GM12878 (cell line): ENCODE measurements at regions not wholly inside any gene's neighbourhood (a gene's known extent, or its start where the extent isn't known, plus 50 kb on each side); places are given as distances from the start of the nearest gene placed in this dataset.

Experiments used
- ATF2 ChIP-seq: IDR thresholded peaks from 2 replicates; pipeline ENCODE4 v1.6.1; 2012; ENCODE audit warnings: low read length, inconsistent platforms
- CHD1 ChIP-seq: IDR thresholded peaks from 2 replicates; pipeline ENCODE4 v1.6.1; 2012; ENCODE audit warnings: low read depth, low read length, improper control_type of control experiment
- E4F1 ChIP-seq: fragments of 450-650 bp; IDR thresholded peaks from 2 replicates; pipeline ENCODE4 v1.6.1; 2018; ENCODE audit warnings: borderline replicate concordance, mild to moderate bottlenecking; ENCODE audit not compliant: partially characterized antibody
- EZH2 ChIP-seq: IDR thresholded peaks from 2 replicates; pipeline ENCODE4 v1.6.1; 2012; ENCODE audit warnings: low read depth, mild to moderate bottlenecking, control low read depth, inconsistent platforms, low read length, borderline replicate concordance; ENCODE audit not compliant: control insufficient read depth
- HDAC6 ChIP-seq: fragments of 200-600 bp; sonication (generic); IDR thresholded peaks from one replicate; pipeline ENCODE4 v1.8.0; 2017; ENCODE audit warnings: antibody characterized with exemption; ENCODE audit not compliant: unreplicated experiment
- JUNB ChIP-seq: IDR thresholded peaks from 2 replicates; pipeline ENCODE4 v1.6.1; 2016; ENCODE audit warnings: antibody characterized with exemption, mild to moderate bottlenecking
- NFIC ChIP-seq: IDR thresholded peaks from 2 replicates; pipeline ENCODE4 v1.6.1; 2012; ENCODE audit warnings: low read depth, mild to moderate bottlenecking, inconsistent platforms, low read length, moderate library complexity
- RAD21 ChIP-seq: IDR thresholded peaks from 2 replicates; pipeline ENCODE4 v1.6.1; 2011; ENCODE audit warnings: mild to moderate bottlenecking, low read depth, low read length, moderate library complexity; ENCODE audit not compliant: insufficient read depth
- TF ChIP-seq, protein P1 (sequence below), 3 experiments: IDR thresholded peaks in 2 of 3; conservative IDR thresholded peaks in 1 of 3; 2 replicates each; pipeline ENCODE4 v1.5.1; 2011; ENCODE audit warnings: low read depth in 3 of 3, low read length in 3 of 3, mild to moderate bottlenecking in 3 of 3, control low read depth in 2 of 3, moderate library complexity in 2 of 3, inconsistent platforms in 1 of 3, mixed read lengths in 1 of 3; ENCODE audit not compliant: control insufficient read depth in 2 of 3, insufficient read depth in 1 of 3; ENCODE audit errors: extremely low read depth in 1 of 3
- TF ChIP-seq, protein P2 (sequence below): fragments of 450-650 bp; IDR thresholded peaks from 2 replicates; pipeline ENCODE4 v1.6.1; 2014; ENCODE audit warnings: mild to moderate bottlenecking
- TF ChIP-seq, protein P3 (sequence below): fragments of 450-650 bp; IDR thresholded peaks from 2 replicates; pipeline ENCODE4 v1.6.1; 2017; ENCODE audit warnings: mild to moderate bottlenecking
- TF ChIP-seq, protein P4 (sequence below): IDR thresholded peaks from 2 replicates; pipeline ENCODE4 v1.6.1; 2012; ENCODE audit warnings: low read depth, low read length, improper control_type of control experiment

- TF ChIP-seq CHD1: no peak
- no peak for TF ChIP-seq RAD21
- no peak for TF ChIP-seq JUNB
- TF ChIP-seq E4F1: no peak
- TF ChIP-seq EZH2: no peak
- no peak for TF ChIP-seq HDAC6
- no peak for TF ChIP-seq NFIC
- TF ChIP-seq, protein P1, sequence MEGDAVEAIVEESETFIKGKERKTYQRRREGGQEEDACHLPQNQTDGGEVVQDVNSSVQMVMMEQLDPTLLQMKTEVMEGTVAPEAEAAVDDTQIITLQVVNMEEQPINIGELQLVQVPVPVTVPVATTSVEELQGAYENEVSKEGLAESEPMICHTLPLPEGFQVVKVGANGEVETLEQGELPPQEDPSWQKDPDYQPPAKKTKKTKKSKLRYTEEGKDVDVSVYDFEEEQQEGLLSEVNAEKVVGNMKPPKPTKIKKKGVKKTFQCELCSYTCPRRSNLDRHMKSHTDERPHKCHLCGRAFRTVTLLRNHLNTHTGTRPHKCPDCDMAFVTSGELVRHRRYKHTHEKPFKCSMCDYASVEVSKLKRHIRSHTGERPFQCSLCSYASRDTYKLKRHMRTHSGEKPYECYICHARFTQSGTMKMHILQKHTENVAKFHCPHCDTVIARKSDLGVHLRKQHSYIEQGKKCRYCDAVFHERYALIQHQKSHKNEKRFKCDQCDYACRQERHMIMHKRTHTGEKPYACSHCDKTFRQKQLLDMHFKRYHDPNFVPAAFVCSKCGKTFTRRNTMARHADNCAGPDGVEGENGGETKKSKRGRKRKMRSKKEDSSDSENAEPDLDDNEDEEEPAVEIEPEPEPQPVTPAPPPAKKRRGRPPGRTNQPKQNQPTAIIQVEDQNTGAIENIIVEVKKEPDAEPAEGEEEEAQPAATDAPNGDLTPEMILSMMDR (IDR thresholded peaks at IDR 0.05 in 2 of 3, conservative IDR thresholded peaks at IDR 0.05 in 1 of 3; ENCODE audit: control insufficient read depth in 2 of 3, extremely low read depth in 1 of 3, insufficient read depth in 1 of 3, low read depth in 3 of 3, low read length in 3 of 3): no peak
- TF ChIP-seq, protein P2, sequence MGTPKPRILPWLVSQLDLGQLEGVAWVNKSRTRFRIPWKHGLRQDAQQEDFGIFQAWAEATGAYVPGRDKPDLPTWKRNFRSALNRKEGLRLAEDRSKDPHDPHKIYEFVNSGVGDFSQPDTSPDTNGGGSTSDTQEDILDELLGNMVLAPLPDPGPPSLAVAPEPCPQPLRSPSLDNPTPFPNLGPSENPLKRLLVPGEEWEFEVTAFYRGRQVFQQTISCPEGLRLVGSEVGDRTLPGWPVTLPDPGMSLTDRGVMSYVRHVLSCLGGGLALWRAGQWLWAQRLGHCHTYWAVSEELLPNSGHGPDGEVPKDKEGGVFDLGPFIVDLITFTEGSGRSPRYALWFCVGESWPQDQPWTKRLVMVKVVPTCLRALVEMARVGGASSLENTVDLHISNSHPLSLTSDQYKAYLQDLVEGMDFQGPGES: no peak
- TF ChIP-seq, protein P3, sequence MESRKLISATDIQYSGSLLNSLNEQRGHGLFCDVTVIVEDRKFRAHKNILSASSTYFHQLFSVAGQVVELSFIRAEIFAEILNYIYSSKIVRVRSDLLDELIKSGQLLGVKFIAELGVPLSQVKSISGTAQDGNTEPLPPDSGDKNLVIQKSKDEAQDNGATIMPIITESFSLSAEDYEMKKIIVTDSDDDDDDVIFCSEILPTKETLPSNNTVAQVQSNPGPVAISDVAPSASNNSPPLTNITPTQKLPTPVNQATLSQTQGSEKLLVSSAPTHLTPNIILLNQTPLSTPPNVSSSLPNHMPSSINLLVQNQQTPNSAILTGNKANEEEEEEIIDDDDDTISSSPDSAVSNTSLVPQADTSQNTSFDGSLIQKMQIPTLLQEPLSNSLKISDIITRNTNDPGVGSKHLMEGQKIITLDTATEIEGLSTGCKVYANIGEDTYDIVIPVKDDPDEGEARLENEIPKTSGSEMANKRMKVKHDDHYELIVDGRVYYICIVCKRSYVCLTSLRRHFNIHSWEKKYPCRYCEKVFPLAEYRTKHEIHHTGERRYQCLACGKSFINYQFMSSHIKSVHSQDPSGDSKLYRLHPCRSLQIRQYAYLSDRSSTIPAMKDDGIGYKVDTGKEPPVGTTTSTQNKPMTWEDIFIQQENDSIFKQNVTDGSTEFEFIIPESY: no peak
- TF ChIP-seq, protein P4, sequence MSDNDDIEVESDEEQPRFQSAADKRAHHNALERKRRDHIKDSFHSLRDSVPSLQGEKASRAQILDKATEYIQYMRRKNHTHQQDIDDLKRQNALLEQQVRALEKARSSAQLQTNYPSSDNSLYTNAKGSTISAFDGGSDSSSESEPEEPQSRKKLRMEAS: no peak
- TF ChIP-seq ATF2: no peak
Measured at GRCh38 chr2:16067037-16067406, 126.7 kb downstream of the MYCN start.
